MCF 10A (cell line): ENCODE measurements at regions not wholly inside any gene's neighbourhood (a gene's known extent, or its start where the extent isn't known, plus 50 kb on each side); places are given as distances from the start of the nearest gene placed in this dataset.

ENCODE experiments used
- BruUV-seq: library from RNA; stranded (reverse); fragments of 400-500 nt; replicated peaks from 2 replicates; lab custom pipeline; 2021; lab: Mats Ljungman, UMichigan
- CTCF ChIA-PET: fragments of 300-600 bp; sonication (Branson Sonifier 250); formaldehyde crosslinking; extraction: SDS; loops from one replicate; lab custom pipeline; 2021; ENCODE audit warnings: antibody characterized with exemption, inconsistent platforms; lab: Yijun Ruan, JAX
- POLR2A ChIA-PET: fragments of 300-600, 350-650 bp; sonication (Branson Sonifier 250); formaldehyde crosslinking; extraction: SDS; loops from one replicate; lab custom pipeline; 2020; ENCODE audit warnings: antibody characterized with exemption, inconsistent platforms; lab: Yijun Ruan, JAX
- DNase-seq: peaks from one replicate; pipeline ENCODE4 v3.0.0-alpha.2; 2018; ENCODE audit not compliant: unreplicated experiment
- H3K27ac Mint-ChIP-seq: one replicate; pipeline ENCODE4 v1.8.0; 2022; ENCODE audit warnings: mild to moderate bottlenecking, low read depth, mixed read lengths; ENCODE audit not compliant: unreplicated experiment
- H3K27me3 Mint-ChIP-seq: one replicate; pipeline ENCODE4 v1.8.0; 2022; ENCODE audit warnings: mixed read lengths; ENCODE audit not compliant: insufficient read depth, unreplicated experiment
- H3K36me3 Mint-ChIP-seq: one replicate; pipeline ENCODE4 v1.8.0; 2022; ENCODE audit warnings: mild to moderate bottlenecking, moderate library complexity, mixed read lengths; ENCODE audit not compliant: insufficient read depth, unreplicated experiment
- H3K4me1 Mint-ChIP-seq: one replicate; pipeline ENCODE4 v1.8.0; 2022; ENCODE audit warnings: mixed read lengths; ENCODE audit not compliant: insufficient read depth, unreplicated experiment
- H3K4me3 Mint-ChIP-seq: one replicate; pipeline ENCODE4 v1.8.0; 2022; ENCODE audit warnings: mild to moderate bottlenecking, moderate library complexity, mixed read lengths; ENCODE audit not compliant: unreplicated experiment
- H3K9me3 Mint-ChIP-seq: one replicate; pipeline ENCODE4 v1.8.0; 2022; ENCODE audit warnings: mixed read lengths; ENCODE audit not compliant: unreplicated experiment
- intact Hi-C: fragments of 100-400 bp; cut with micrococcal nuclease; formaldehyde crosslinking; loops from 2 replicates; pipeline ENCODE4 v1.14.1; 2022
- TF ChIP-seq, protein P1 (sequence below): fragments of 200-600 bp; IDR thresholded peaks from one replicate; pipeline ENCODE4 v1.8.0; 2022; ENCODE audit warnings: antibody characterized with exemption, mild to moderate bottlenecking; ENCODE audit not compliant: unreplicated experiment

DNA sequence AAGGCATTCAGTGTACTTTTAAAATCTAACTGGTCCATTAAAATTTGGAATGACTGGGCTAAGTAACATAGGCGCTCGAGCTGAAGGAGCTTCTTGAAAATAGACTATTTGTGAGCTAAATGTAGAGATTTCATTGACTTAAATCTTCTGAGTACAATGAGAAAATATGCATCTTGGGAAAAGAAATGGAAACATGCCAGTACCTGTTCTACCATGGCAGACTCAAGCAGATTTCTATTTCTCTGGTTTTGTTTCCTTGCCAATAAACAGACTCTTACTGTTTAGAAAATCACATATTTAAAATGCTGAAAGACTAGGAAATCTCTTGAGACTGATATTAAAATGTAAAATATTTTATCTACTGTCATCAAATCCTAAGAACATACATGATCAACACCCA lies 678.1 kb downstream of the FAT4 start:
- Mint-ChIP-seq H3K4me1 (no peaks in the 10 kb centered on the region), H3K27ac (no peak overlapping the region), H3K9me3 (no peaks in the 10 kb centered on the region), H3K27me3 (no peaks in the 10 kb centered on the region), H3K4me3 (no peak overlapping the region), H3K36me3 (no peaks in the 10 kb centered on the region)
- BruUV-seq: no TSS peak
- TF ChIP-seq, protein P1, sequence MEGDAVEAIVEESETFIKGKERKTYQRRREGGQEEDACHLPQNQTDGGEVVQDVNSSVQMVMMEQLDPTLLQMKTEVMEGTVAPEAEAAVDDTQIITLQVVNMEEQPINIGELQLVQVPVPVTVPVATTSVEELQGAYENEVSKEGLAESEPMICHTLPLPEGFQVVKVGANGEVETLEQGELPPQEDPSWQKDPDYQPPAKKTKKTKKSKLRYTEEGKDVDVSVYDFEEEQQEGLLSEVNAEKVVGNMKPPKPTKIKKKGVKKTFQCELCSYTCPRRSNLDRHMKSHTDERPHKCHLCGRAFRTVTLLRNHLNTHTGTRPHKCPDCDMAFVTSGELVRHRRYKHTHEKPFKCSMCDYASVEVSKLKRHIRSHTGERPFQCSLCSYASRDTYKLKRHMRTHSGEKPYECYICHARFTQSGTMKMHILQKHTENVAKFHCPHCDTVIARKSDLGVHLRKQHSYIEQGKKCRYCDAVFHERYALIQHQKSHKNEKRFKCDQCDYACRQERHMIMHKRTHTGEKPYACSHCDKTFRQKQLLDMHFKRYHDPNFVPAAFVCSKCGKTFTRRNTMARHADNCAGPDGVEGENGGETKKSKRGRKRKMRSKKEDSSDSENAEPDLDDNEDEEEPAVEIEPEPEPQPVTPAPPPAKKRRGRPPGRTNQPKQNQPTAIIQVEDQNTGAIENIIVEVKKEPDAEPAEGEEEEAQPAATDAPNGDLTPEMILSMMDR: no peak
- no peak for DNase-seq
- POLR2A ChIA-PET: no interaction called here
- intact Hi-C loops: no loop called here
- CTCF ChIA-PET: no interaction called here

DNA sequence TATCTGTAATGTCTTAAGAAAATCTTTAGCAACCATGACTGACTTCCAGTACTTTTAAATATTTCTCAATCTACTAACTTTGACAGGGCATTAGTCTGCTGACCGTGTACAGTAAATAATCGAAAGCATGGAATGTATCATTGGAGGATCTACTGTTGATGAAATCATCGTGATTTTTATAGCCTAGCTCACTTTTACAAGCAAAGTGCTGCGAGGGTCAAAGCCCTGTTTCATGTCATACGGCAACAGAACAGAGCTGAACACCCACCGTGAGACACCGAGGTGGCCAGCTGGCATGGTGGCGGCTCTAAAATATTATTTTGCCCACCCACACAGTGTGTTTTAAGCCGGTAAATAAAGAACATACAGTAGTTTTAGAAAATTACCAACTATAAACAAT lies 679.3 kb downstream of the FAT4 start:
- Mint-ChIP-seq H3K27ac (no peak overlapping the region), H3K4me3 (no peak overlapping the region), H3K27me3 (no peaks in the 10 kb centered on the region), H3K9me3 (no peaks in the 10 kb centered on the region), H3K4me1 (no peaks in the 10 kb centered on the region), H3K36me3 (no peaks in the 10 kb centered on the region)
- TF ChIP-seq, protein P1: no peak
- ChIA-PET CTCF (no interaction called here), POLR2A (no interaction called here)
- no TSS peak for BruUV-seq
- intact Hi-C loops: no loop called here
- no peak for DNase-seq

DNA sequence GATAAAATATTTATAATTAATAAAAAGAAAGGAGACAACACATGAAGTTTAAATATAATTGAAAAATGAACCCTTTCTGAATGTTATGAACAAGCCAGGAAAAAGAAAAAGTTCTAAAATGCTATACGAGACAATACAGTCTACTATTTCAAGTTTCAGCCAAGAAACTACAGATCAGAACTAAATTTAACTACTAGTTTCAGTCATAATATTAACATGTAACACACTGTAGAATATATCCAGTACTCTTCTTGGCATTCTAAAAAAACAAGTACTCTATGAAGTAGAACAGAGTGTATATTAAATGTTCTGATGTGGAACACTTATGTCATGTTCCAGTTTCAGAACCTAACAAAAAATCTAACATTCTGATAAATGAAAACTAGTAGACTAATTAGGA lies 679.7 kb downstream of the FAT4 start:
- DNase-seq: no peak
- intact Hi-C loops: no loop called here
- ChIA-PET CTCF (no interaction called here), POLR2A (no interaction called here)
- Mint-ChIP-seq H3K36me3 (no peaks in the 10 kb centered on the region), H3K4me3 (no peak overlapping the region), H3K4me1 (no peaks in the 10 kb centered on the region), H3K9me3 (no peaks in the 10 kb centered on the region), H3K27ac (no peak overlapping the region), H3K27me3 (no peaks in the 10 kb centered on the region)
- no TSS peak for BruUV-seq
- TF ChIP-seq, protein P1: no peak

DNA sequence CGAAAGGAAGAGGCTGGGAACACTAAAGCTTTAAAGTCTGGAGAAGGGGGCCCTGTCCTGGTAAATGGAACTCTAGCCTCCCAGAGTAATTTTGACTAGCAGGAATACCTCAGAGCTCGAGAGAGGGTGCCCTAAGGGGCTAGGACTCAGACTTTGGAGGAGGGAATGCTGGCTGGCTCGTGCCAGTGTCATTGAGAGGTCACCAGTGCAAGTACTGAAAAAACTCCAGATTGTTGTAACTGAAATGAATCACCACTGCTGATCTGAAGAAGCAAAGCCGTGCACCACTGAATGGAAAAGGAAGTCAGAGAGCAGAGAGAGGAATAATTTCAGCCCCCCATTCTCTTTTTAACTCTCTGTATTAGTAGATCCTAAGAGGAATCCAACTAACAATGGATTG lies 690.2 kb downstream of the FAT4 start:
- H3K4me3 Mint-ChIP-seq: no peak overlapping the region
- POLR2A ChIA-PET: no interaction called here
- H3K9me3 Mint-ChIP-seq: peaks cover 9% of the 10 kb centered on the region

More for the DNA sequence above, 690.2 kb downstream of the FAT4 start:
- peak; percentile 53 for DNase-seq
- Mint-ChIP-seq H3K27me3 (no peaks in the 10 kb centered on the region), H3K27ac (no peak overlapping the region), H3K36me3 (no peaks in the 10 kb centered on the region), H3K4me1 (peaks cover 6% of the 10 kb centered on the region)
- CTCF ChIA-PET: interaction anchor here (0.7 to 1.2 kb wide), 2 partner anchors 9 to 1517 kb away, joined by 3 read pairs; no protein-coding TSS in a partner anchor
- TF ChIP-seq, protein P1: no peak
- intact Hi-C loops: no loop called here
- no TSS peak for BruUV-seq
